ENCODE measurements at regions not wholly inside any gene's neighbourhood (a gene's known extent, or its start where the extent isn't known, plus 50 kb on each side); places are given as distances from the start of the nearest gene placed in this dataset.

- DNase-seq (ENCODE audit: low spot score) (no peak), ATAC-seq (ENCODE audit: insufficient number of reproducible peaks, low FRiP score, low read depth) (no peak)
- no peaks in the 10 kb centered on the region for H3K27me3 ChIP-seq (replicated peaks; ENCODE audit: insufficient read depth)
- TF ChIP-seq CTCF (IDR thresholded peaks at IDR 0.05): no peak
- no peaks in the 10 kb centered on the region for H3K9me3 ChIP-seq
- H3K4me1 ChIP-seq (ENCODE audit: control insufficient read depth in 1 of 2, low read depth in 2 of 2): no peaks in the 10 kb centered on the region
- H3K27ac ChIP-seq: no peak overlapping the region
- H3K36me3 ChIP-seq: no peaks in the 10 kb centered on the region
- H3K4me3 ChIP-seq: no peak overlapping the region
These were observed 312.5 kb upstream of the CHRM2 start for GRCh38 chr7:136555933-136556332.

DNA sequence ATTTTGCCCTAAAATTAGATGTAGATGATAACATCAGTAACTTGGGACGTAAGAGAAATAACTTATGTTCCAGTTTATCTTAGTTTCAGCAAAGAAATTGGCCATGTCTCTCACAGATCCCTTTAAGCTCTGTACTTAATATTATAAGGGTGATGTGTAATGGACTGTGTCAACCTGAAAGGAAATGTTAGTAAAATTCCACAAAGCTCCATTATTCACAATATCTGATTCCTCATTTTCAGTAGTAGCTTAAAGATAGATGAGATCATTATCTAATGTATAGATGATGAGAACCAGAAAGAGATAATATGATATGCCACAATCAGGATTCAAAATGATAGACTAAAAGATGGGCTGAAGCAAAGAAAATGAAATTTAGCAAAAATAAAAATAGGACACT, 316.8 kb upstream of the CHRM2 start:
- TF ChIP-seq CTCF (IDR thresholded peaks at IDR 0.05): no peak
- Histone ChIP-seq H3K27ac (no peak overlapping the region), H3K9me3 (no peaks in the 10 kb centered on the region), H3K4me1 (ENCODE audit: control insufficient read depth in 1 of 2, low read depth in 2 of 2) (no peaks in the 10 kb centered on the region), H3K4me3 (no peak overlapping the region), H3K36me3 (no peaks in the 10 kb centered on the region), H3K27me3 (replicated peaks; ENCODE audit: insufficient read depth) (no peaks in the 10 kb centered on the region)
- ATAC-seq (ENCODE audit: insufficient number of reproducible peaks, low FRiP score, low read depth) (no peak), DNase-seq (ENCODE audit: low spot score) (no peak)

DNA sequence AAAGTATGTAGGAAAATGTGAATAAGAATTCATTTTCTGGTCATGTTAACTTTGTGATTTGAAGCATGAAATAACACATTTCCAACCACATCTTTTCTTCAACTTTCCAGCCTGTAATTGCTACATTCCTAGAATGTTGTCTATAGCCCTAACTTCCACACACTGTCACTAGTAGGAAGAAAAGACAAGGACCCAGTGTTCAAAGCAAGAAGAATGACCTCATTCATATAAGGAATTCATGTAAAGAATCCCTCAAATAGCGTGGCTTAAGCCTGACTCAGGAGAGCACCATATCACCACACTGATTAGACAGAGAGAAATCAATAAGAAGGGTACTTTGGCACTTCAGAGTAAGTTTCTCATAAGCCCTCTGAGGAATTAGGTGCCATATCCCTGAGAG, 318.7 kb upstream of the CHRM2 start:
- no peak for TF ChIP-seq CTCF (IDR thresholded peaks at IDR 0.05)

DNA sequence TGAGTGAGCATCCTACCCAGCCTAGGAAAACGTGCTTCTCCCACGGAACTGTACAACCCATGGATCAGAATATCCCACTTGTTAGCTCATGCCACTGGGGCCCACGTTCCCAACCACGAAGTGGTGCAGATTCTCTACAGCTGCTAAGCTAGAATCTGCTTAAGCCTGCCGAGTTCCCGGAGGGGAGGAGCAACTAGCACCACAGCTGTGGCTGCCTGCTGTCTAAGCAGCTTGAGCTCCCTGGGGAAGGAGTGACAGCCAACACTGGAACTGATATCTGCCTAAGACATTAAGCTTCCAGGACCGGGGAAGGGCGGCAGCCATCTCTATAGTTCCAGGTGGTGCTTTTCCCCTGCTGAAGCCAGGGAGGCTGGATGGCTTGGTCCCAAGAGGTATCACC, 334.7 kb upstream of the CHRM2 start:
- Histone ChIP-seq H3K36me3 (no peaks in the 10 kb centered on the region), H3K27ac (no peak overlapping the region), H3K4me1 (ENCODE audit: control insufficient read depth in 1 of 2, low read depth in 2 of 2) (no peaks in the 10 kb centered on the region), H3K9me3 (no peaks in the 10 kb centered on the region), H3K4me3 (no peak overlapping the region), H3K27me3 (replicated peaks; ENCODE audit: insufficient read depth) (no peaks in the 10 kb centered on the region)
- no peak for TF ChIP-seq CTCF (IDR thresholded peaks at IDR 0.05)
- no peak for ATAC-seq (ENCODE audit: insufficient number of reproducible peaks, low FRiP score, low read depth)
- DNase-seq (ENCODE audit: low spot score): no peak

More for the DNA sequence above, 318.7 kb upstream of the CHRM2 start:
- H3K9me3 ChIP-seq: no peaks in the 10 kb centered on the region
- no peaks in the 10 kb centered on the region for H3K27me3 ChIP-seq (replicated peaks; ENCODE audit: insufficient read depth)
- H3K36me3 ChIP-seq: no peaks in the 10 kb centered on the region
- no peak overlapping the region for H3K27ac ChIP-seq
- H3K4me1 ChIP-seq (ENCODE audit: control insufficient read depth in 1 of 2, low read depth in 2 of 2): no peaks in the 10 kb centered on the region
- no peak overlapping the region for H3K4me3 ChIP-seq
- DNase-seq (ENCODE audit: low spot score) (no peak), ATAC-seq (ENCODE audit: insufficient number of reproducible peaks, low FRiP score, low read depth) (no peak)

DNA sequence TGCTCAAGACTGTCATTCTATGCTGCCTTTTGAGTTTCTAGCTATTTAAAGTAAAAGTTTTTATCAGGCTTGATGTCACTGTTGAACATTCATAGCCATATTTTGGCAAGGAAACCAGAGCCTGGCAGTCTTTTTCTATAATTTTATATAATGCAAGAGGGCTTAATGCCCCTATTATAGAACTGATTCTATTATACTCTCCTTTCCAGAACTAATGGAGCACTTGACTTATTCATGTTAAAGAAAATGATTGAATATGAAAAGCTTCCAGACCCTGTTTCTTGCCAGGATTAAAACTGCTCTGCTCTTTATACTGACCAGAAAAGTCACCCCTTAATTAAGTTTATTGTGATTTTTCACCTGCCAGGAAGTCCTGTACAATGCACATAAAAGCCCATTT, 337.6 kb upstream of the CHRM2 start:
- Histone ChIP-seq H3K4me1 (ENCODE audit: control insufficient read depth in 1 of 2, low read depth in 2 of 2) (no peaks in the 10 kb centered on the region), H3K27ac (no peak overlapping the region), H3K9me3 (no peaks in the 10 kb centered on the region), H3K4me3 (no peak overlapping the region), H3K36me3 (no peaks in the 10 kb centered on the region), H3K27me3 (replicated peaks; ENCODE audit: insufficient read depth) (no peaks in the 10 kb centered on the region)
- DNase-seq (ENCODE audit: low spot score) (no peak), ATAC-seq (ENCODE audit: insufficient number of reproducible peaks, low FRiP score, low read depth) (no peak)
- no peak for TF ChIP-seq CTCF (IDR thresholded peaks at IDR 0.05)
